ENCODE measurements at regions not wholly inside any gene's neighbourhood (a gene's known extent, or its start where the extent isn't known, plus 50 kb on each side); places are given as distances from the start of the nearest gene placed in this dataset.
"Not testable (repeated sequence)": the region's sequence is repeated elsewhere in the genome, so short reads cannot be mapped to it uniquely, and the experiment has no call there.

GRCh38 chr14:106585692-106586091 is 1059.3 kb downstream of the TMEM121 start:
- H3K4me3 ChIP-seq (ENCODE audit: low read depth, low read length) = no peak overlapping the region
- no peak for TF ChIP-seq CTCF (IDR thresholded peaks at IDR 0.05; ENCODE audit: control insufficient read depth, extremely low read depth, insufficient read depth)
- DNase-seq (ENCODE audit: low read depth) = no peak

GRCh38 chr14:106586098-106586704 is 1059.8 kb downstream of the TMEM121 start:
- TF ChIP-seq CTCF (IDR thresholded peaks at IDR 0.05; ENCODE audit: control insufficient read depth, extremely low read depth, insufficient read depth) = peak; percentile 86
- DNase-seq (ENCODE audit: low read depth) = peak; percentile 6
- H3K4me3 ChIP-seq (ENCODE audit: low read depth, low read length) = no peak overlapping the region

GRCh38 chr14:106591539-106591938 is 1065.2 kb downstream of the TMEM121 start:
- H3K4me3 ChIP-seq (ENCODE audit: low read depth, low read length); DNase-seq (ENCODE audit: low read depth): not testable (repeated sequence)

- TF ChIP-seq CTCF (IDR thresholded peaks at IDR 0.05; ENCODE audit: control insufficient read depth, extremely low read depth, insufficient read depth) = 0 out of 2 replicates have a peak, but pooled peaks have one; percentile 18
- DNase-seq (ENCODE audit: low read depth); H3K4me3 ChIP-seq (ENCODE audit: low read depth, low read length): not testable (repeated sequence)
These were observed 1065.9 kb downstream of the TMEM121 start for GRCh38 chr14:106592115-106592852.

- TF ChIP-seq CTCF (IDR thresholded peaks at IDR 0.05; ENCODE audit: control insufficient read depth, extremely low read depth, insufficient read depth) = no peak
- no peak overlapping the region for H3K4me3 ChIP-seq (ENCODE audit: low read depth, low read length)
- DNase-seq (ENCODE audit: low read depth) = no peak
These were observed 1072.8 kb downstream of the TMEM121 start for GRCh38 chr14:106599209-106599608.

GRCh38 chr14:106605548-106606448 is 1079.4 kb downstream of the TMEM121 start:
- H3K4me3 ChIP-seq (ENCODE audit: low read depth, low read length) = no peak overlapping the region
- peak; percentile 63 for TF ChIP-seq CTCF (IDR thresholded peaks at IDR 0.05; ENCODE audit: control insufficient read depth, extremely low read depth, insufficient read depth)
- DNase-seq (ENCODE audit: low read depth) = no peak

- H3K4me3 ChIP-seq (ENCODE audit: low read depth, low read length) = no peak overlapping the region
- no peak for TF ChIP-seq CTCF (IDR thresholded peaks at IDR 0.05; ENCODE audit: control insufficient read depth, extremely low read depth, insufficient read depth)
These were observed 1080.6 kb downstream of the TMEM121 start for GRCh38 chr14:106606936-106607335.

More at GRCh38 chr14:106606936-106607335, 1080.6 kb downstream of the TMEM121 start:
- DNase-seq (ENCODE audit: low read depth) = no peak
